Mucosa of descending colon (tissue), 3 donors: ENCODE measurements at regions not wholly inside any gene's neighbourhood (a gene's known extent, or its start where the extent isn't known, plus 50 kb on each side); places are given as distances from the start of the nearest gene placed in this dataset. TPM values are rescaled to one million over a fixed set of nuclear protein-coding genes. Genes with fewer than 3 reads are reported as not detected.

Experiments used
- ATAC-seq: fragments of 200-7000 bp; cut with Tn5 transposase; one replicate; pipeline ENCODE4 v1.9.1; 2020; ENCODE audit warnings: mild to moderate bottlenecking, moderate library complexity
- DNase-seq, 3 donors: peaks; one replicate each; pipeline ENCODE4 v3.0.0-alpha.2; 2020
- H3K36me3 ChIP-seq: fragments of 200-600 bp; one replicate; pipeline ENCODE4 v1.8.0; 2021; ENCODE audit warnings: low read depth, mild to moderate bottlenecking
- H3K4me1 ChIP-seq: fragments of 200-600 bp; one replicate; pipeline ENCODE4 v1.8.0; 2021; ENCODE audit warnings: low read depth, mild to moderate bottlenecking
- H3K4me3 ChIP-seq: fragments of 200-600 bp; one replicate; pipeline ENCODE4 v1.8.0; 2021; ENCODE audit warnings: mild to moderate bottlenecking
- H3K9me3 ChIP-seq: fragments of 200-600 bp; one replicate; pipeline ENCODE4 v1.8.0; 2021; ENCODE audit warnings: mild to moderate bottlenecking
- CTCF ChIP-seq: fragments of 200-600 bp; IDR thresholded peaks from one replicate; pipeline ENCODE4 v1.8.0; 2022; ENCODE audit warnings: antibody characterized with exemption, mild to moderate bottlenecking
- intact Hi-C, 2 donors: fragments of 100-400 bp; cut with DNase I in 1 of 2; cut with micrococcal nuclease in 1 of 2; formaldehyde crosslinking; loops; one replicate each; pipeline versions ENCODE4 v1.11.0 to v1.11.1; 2022; cut with DNase I, micrococcal nuclease
- microRNA-seq: library from miRNA; unstranded; fragments of <30 nt; microRNA quantifications from one replicate; pipeline ENCODE4, GENCODE V29; 2019
- donor health status: DM: no; HTN: no; CAD: no; lungs with moderate emphysema.
- donor health status: DM: no; HTN: no; CAD: no.
- donor health status: DM: no; HTN: yes; CAD: no.

- intact Hi-C loops: no loop called here
- peaks cover 8% of the 10 kb centered on the region for H3K4me1 ChIP-seq
- ATAC-seq: no peak
These were observed 49.9 kb upstream of the HELT start for GRCh38 chr4:184968366-184968765.

More at GRCh38 chr4:184968366-184968765, 49.9 kb upstream of the HELT start:
- Histone ChIP-seq H3K36me3 (no peaks in the 10 kb centered on the region), H3K9me3 (no peaks in the 10 kb centered on the region), H3K4me3 (no peak overlapping the region)
- DNase-seq: no peak
- no peak for TF ChIP-seq CTCF

Small RNAs in the stretch of these regions (microRNA-seq; reads per million reads assigned to microRNA genes)
- gene MIR4455: not detected
